Ishikawa (cell line): ENCODE measurements at regions not wholly inside any gene's neighbourhood (a gene's known extent, or its start where the extent isn't known, plus 50 kb on each side); places are given as distances from the start of the nearest gene placed in this dataset.

ENCODE experiments used
- CEBPB ChIP-seq: IDR thresholded peaks from 2 replicates; pipeline ENCODE4 v1.6.1; 2012
- CREB1 ChIP-seq: IDR thresholded peaks from 2 replicates; pipeline ENCODE4 v1.6.1; 2012; ENCODE audit warnings: low read depth
- EP300 ChIP-seq: IDR thresholded peaks from 2 replicates; pipeline ENCODE4 v1.6.1; 2012; ENCODE audit warnings: borderline replicate concordance
- NFIC ChIP-seq: IDR thresholded peaks from 2 replicates; pipeline ENCODE4 v1.6.1; 2012
- RAD21 ChIP-seq: IDR thresholded peaks from 2 replicates; pipeline ENCODE4 v1.6.1; 2012; ENCODE audit warnings: low read depth
- TAF1 ChIP-seq: IDR thresholded peaks from 2 replicates; pipeline ENCODE4 v1.6.1; 2012; ENCODE audit warnings: low read depth, mild to moderate bottlenecking
- TCF12 ChIP-seq: IDR thresholded peaks from 2 replicates; pipeline ENCODE4 v1.6.1; 2012; ENCODE audit warnings: low read depth
- YY1 ChIP-seq: IDR thresholded peaks from 2 replicates; pipeline ENCODE4 v1.6.1; 2012; ENCODE audit warnings: low read depth
- ZBTB7A ChIP-seq: IDR thresholded peaks from 2 replicates; pipeline ENCODE4 v1.6.1; 2012; ENCODE audit warnings: low read depth

DNA sequence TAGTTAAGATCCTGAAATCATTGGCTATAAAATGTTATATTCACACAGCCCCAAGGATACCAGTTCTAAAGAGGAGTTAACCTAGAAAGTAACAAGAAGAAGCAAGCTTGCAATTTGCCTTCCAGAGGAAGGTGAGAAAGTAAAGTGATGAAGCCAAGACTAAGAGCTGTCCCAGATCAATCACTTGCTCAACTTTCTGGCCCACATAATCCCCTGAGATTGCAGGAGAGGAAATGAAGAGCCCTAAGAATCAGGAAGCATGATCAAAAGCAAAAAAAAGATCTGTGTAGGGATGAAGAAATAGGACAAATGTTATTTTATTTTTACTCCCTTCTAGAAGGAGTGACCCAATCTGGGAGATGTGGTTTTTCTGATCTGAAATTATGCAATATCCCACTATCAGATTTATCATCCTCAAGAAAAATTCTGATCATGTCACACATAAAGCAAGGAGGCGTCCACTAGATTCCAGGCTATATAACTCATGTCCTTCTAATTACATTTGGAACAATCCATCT, 180.3 kb upstream of the GUCY1A2 start:
- TF ChIP-seq CREB1, result no peak
- no peak for TF ChIP-seq RAD21
- TF ChIP-seq YY1, result no peak
- no peak for TF ChIP-seq EP300
- no peak for TF ChIP-seq NFIC
- TF ChIP-seq CEBPB, result no peak
- TF ChIP-seq TAF1, result no peak
- no peak for TF ChIP-seq ZBTB7A
- TF ChIP-seq TCF12, result no peak
